GM18858 (cell line): ENCODE measurements at regions not wholly inside any gene's neighbourhood (a gene's known extent, or its start where the extent isn't known, plus 50 kb on each side); places are given as distances from the start of the nearest gene placed in this dataset.
"Not testable (repeated sequence)": the region's sequence is repeated elsewhere in the genome, so short reads cannot be mapped to it uniquely, and the experiment has no call there.

Experiments used
- ATAC-seq: cut with Tn5 transposase; IDR thresholded peaks from one replicate; pipeline ENCODE4 v1.9.1; 2021; ENCODE audit not compliant: unreplicated experiment

GRCh38 chr13:94906605-94907004 lies 194.3 kb upstream of the SOX21 start:
- no peak for ATAC-seq

GRCh38 chr13:94902722-94903407 lies 190.5 kb upstream of the SOX21 start:
- ATAC-seq, result no peak

- no peak for ATAC-seq
Observed at GRCh38 chr13:94901070-94901469, 188.7 kb upstream of the SOX21 start.

GRCh38 chr13:94896719-94897317 lies 184.5 kb upstream of the SOX21 start:
- no peak for ATAC-seq

- ATAC-seq, result no peak
Observed at GRCh38 chr13:94896238-94896637, 183.9 kb upstream of the SOX21 start.

GRCh38 chr13:94886191-94886590 lies 173.8 kb upstream of the SOX21 start:
- no peak for ATAC-seq

- ATAC-seq, result no peak
Observed at GRCh38 chr13:94880463-94880862, 168.1 kb upstream of the SOX21 start.

- no peak for ATAC-seq
Observed at GRCh38 chr13:94878602-94879165, 166.3 kb upstream of the SOX21 start.

- no peak for ATAC-seq
Observed at GRCh38 chr13:94864474-94864873, 152.1 kb upstream of the SOX21 start.

- ATAC-seq, result peak; percentile 58
Observed at GRCh38 chr13:94860981-94861407, 148.6 kb upstream of the SOX21 start.

GRCh38 chr13:94859811-94860210 lies 147.5 kb upstream of the SOX21 start:
- ATAC-seq, result no peak

GRCh38 chr13:94859278-94859691 lies 146.9 kb upstream of the SOX21 start:
- no peak for ATAC-seq

- ATAC-seq, result no peak
Observed at GRCh38 chr13:94858856-94859255, 146.5 kb upstream of the SOX21 start.

- ATAC-seq, result peak; percentile 43
Observed at GRCh38 chr13:94854688-94855087, 142.3 kb upstream of the SOX21 start.

GRCh38 chr13:94851576-94851975 lies 139.2 kb upstream of the SOX21 start:
- ATAC-seq, result no peak

GRCh38 chr13:94849254-94849653 lies 136.9 kb upstream of the SOX21 start:
- ATAC-seq, result no peak

GRCh38 chr13:94842901-94843300 lies 130.6 kb upstream of the SOX21 start:
- ATAC-seq, result no peak

GRCh38 chr13:94837056-94837455 lies 124.7 kb upstream of the SOX21 start:
- not testable (repeated sequence) for ATAC-seq

GRCh38 chr13:94829837-94830365 lies 117.6 kb upstream of the SOX21 start:
- ATAC-seq, result no peak

- ATAC-seq, result no peak
Observed at GRCh38 chr13:94829185-94829836, 117.0 kb upstream of the SOX21 start.

GRCh38 chr13:94827566-94827965 lies 115.2 kb upstream of the SOX21 start:
- no peak for ATAC-seq

GRCh38 chr13:94825507-94825906 lies 113.2 kb upstream of the SOX21 start:
- no peak for ATAC-seq
